Panc1 (cell line): ENCODE measurements at regions not wholly inside any gene's neighbourhood (a gene's known extent, or its start where the extent isn't known, plus 50 kb on each side); places are given as distances from the start of the nearest gene placed in this dataset.
"Not testable (repeated sequence)": the region's sequence is repeated elsewhere in the genome, so short reads cannot be mapped to it uniquely, and the experiment has no call there.

Source experiments
- POLR2AphosphoS5 ChIP-seq: IDR thresholded peaks from 2 replicates; pipeline ENCODE4 v1.6.1; 2012; ENCODE audit warnings: mild to moderate bottlenecking, low read depth, low read length, moderate library complexity
- TCF7L2 ChIP-seq: IDR thresholded peaks from 2 replicates; pipeline ENCODE4 v1.6.1; 2011; ENCODE audit warnings: mild to moderate bottlenecking, low read depth, low read length, inconsistent platforms
- TF ChIP-seq, protein P1 (sequence below): fragments of 450-650 bp; IDR thresholded peaks from 2 replicates; pipeline ENCODE4 v1.5.1; 2017; ENCODE audit warnings: mild to moderate bottlenecking
- TF ChIP-seq, protein P2 (sequence below), 2 experiments: IDR thresholded peaks; 2 replicates each; pipeline ENCODE4 v1.6.1; 2011 to 2012; ENCODE audit warnings: low read depth in 2 of 2, control low read depth in 1 of 2, low read length in 1 of 2, mild to moderate bottlenecking in 1 of 2, moderate library complexity in 1 of 2; ENCODE audit not compliant: insufficient read depth in 1 of 2

DNA sequence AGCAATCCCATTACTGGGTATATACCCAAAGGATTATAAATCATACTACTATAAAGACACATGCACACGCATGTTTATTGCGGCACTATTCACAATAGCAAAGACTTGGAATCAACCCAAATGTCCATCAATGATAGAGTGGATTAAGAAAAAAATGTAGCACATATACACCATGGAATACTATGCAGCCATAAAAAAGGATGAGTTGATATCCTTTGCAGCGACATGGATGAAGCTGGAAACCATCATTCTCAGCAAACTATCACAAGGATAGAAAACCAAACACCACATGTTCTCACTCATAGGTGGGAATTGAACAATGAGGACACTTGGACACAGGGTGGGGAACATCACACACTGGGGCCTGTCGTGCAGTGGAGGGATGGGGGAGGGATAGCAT is 83.7 kb upstream of the FAM174B start:
- TF ChIP-seq, protein P1, sequence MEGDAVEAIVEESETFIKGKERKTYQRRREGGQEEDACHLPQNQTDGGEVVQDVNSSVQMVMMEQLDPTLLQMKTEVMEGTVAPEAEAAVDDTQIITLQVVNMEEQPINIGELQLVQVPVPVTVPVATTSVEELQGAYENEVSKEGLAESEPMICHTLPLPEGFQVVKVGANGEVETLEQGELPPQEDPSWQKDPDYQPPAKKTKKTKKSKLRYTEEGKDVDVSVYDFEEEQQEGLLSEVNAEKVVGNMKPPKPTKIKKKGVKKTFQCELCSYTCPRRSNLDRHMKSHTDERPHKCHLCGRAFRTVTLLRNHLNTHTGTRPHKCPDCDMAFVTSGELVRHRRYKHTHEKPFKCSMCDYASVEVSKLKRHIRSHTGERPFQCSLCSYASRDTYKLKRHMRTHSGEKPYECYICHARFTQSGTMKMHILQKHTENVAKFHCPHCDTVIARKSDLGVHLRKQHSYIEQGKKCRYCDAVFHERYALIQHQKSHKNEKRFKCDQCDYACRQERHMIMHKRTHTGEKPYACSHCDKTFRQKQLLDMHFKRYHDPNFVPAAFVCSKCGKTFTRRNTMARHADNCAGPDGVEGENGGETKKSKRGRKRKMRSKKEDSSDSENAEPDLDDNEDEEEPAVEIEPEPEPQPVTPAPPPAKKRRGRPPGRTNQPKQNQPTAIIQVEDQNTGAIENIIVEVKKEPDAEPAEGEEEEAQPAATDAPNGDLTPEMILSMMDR = not testable (repeated sequence)
- not testable (repeated sequence) for TF ChIP-seq TCF7L2, POLR2AphosphoS5
- TF ChIP-seq, protein P2, sequence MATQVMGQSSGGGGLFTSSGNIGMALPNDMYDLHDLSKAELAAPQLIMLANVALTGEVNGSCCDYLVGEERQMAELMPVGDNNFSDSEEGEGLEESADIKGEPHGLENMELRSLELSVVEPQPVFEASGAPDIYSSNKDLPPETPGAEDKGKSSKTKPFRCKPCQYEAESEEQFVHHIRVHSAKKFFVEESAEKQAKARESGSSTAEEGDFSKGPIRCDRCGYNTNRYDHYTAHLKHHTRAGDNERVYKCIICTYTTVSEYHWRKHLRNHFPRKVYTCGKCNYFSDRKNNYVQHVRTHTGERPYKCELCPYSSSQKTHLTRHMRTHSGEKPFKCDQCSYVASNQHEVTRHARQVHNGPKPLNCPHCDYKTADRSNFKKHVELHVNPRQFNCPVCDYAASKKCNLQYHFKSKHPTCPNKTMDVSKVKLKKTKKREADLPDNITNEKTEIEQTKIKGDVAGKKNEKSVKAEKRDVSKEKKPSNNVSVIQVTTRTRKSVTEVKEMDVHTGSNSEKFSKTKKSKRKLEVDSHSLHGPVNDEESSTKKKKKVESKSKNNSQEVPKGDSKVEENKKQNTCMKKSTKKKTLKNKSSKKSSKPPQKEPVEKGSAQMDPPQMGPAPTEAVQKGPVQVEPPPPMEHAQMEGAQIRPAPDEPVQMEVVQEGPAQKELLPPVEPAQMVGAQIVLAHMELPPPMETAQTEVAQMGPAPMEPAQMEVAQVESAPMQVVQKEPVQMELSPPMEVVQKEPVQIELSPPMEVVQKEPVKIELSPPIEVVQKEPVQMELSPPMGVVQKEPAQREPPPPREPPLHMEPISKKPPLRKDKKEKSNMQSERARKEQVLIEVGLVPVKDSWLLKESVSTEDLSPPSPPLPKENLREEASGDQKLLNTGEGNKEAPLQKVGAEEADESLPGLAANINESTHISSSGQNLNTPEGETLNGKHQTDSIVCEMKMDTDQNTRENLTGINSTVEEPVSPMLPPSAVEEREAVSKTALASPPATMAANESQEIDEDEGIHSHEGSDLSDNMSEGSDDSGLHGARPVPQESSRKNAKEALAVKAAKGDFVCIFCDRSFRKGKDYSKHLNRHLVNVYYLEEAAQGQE (IDR thresholded peaks at IDR 0.05; ENCODE audit: insufficient read depth in 1 of 2, low read depth in 2 of 2, low read length in 1 of 2) = not testable (repeated sequence)
